OCI-LY3 (cell line): ENCODE measurements at regions not wholly inside any gene's neighbourhood (a gene's known extent, or its start where the extent isn't known, plus 50 kb on each side); places are given as distances from the start of the nearest gene placed in this dataset.

ENCODE experiments used
- EZH2phosphoT487 ChIP-seq: fragments of 200-600 bp; shearing (Covaris generic); IDR thresholded peaks from 2 replicates; pipeline ENCODE4 v1.6.1; 2018; ENCODE audit warnings: antibody characterized with exemption, mixed run types, low read depth
- TF ChIP-seq, protein P1 (sequence below): fragments of 200-600, 300-600 bp; sonication (generic); IDR thresholded peaks from 2 replicates; pipeline ENCODE4 v1.5.1; 2014; ENCODE audit warnings: antibody characterized with exemption, low read length, low read depth

DNA sequence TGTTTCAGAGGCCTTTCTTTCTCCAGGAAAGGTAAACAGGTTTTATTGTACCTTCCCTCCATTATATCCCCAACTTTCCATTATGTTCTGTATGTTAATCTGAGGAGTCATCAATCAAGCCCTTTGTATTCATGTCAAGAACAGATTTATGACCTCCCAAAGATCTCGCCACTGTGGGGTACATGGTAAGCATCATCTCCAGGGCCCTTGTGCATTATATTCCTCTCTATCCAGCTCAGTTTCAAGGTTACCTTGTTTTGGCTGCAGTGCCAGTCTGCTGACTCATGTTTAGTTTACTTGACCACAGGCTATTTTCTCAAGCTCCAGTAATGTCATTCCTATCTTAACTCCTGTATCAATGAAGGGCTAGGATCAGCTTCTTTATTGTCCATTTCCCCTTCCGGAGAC is 125.1 kb upstream of the FRMPD4 start:
- TF ChIP-seq, protein P1, sequence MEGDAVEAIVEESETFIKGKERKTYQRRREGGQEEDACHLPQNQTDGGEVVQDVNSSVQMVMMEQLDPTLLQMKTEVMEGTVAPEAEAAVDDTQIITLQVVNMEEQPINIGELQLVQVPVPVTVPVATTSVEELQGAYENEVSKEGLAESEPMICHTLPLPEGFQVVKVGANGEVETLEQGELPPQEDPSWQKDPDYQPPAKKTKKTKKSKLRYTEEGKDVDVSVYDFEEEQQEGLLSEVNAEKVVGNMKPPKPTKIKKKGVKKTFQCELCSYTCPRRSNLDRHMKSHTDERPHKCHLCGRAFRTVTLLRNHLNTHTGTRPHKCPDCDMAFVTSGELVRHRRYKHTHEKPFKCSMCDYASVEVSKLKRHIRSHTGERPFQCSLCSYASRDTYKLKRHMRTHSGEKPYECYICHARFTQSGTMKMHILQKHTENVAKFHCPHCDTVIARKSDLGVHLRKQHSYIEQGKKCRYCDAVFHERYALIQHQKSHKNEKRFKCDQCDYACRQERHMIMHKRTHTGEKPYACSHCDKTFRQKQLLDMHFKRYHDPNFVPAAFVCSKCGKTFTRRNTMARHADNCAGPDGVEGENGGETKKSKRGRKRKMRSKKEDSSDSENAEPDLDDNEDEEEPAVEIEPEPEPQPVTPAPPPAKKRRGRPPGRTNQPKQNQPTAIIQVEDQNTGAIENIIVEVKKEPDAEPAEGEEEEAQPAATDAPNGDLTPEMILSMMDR, result no peak
- no peak for TF ChIP-seq EZH2phosphoT487
